Cardiac septum (tissue), 1 donor: ENCODE measurements at regions not wholly inside any gene's neighbourhood (a gene's known extent, or its start where the extent isn't known, plus 50 kb on each side); places are given as distances from the start of the nearest gene placed in this dataset.
"Not testable (repeated sequence)": the region's sequence is repeated elsewhere in the genome, so short reads cannot be mapped to it uniquely, and the experiment has no call there.

Experiments used
- DNase-seq: peaks from one replicate; pipeline ENCODE4 v3.0.0-alpha.2; 2020; ENCODE audit warnings: low spot score
- intact Hi-C: fragments of 100-400 bp; cut with DNase I; formaldehyde crosslinking; loops from one replicate; pipeline ENCODE4 v1.14.0; 2022
- donor health status: DM: no; HTN: no; CAD: no.

DNA sequence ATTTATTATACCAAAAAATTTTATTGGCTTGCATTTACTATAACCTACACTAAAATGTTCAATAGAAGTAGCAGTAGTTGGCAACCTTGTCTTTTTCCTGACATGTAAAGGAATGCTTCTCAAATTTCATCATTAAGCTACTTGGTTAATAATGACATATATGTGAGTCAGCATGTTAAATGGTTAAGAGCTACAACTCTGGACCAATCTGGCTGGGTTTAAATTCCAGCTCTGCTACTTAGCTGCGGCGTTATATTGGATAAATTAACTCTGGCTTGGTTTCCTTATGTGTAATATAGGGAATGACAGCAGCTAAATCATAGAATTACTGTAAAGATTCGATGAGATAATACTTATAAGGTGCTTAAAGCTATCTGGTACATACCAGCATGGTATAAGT, 53.7 kb upstream of the OTOGL start:
- intact Hi-C loops: no loop called here
- DNase-seq: no peak

DNA sequence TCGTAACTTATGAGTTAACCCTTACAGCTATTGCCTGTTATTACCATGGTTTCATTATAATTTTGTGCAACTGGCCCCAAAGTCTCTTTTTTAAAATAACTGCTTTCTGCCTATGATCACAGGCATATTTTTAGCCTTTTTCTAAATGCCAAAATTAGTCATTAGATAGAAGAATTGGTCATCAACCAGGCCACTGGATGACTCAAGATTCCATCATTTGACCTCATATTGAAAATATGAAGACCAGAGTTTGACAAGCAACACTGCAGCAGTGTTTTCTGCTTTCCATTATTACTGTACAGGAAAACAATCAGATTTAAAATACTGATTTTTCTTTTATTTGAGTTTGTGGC, 54.7 kb upstream of the OTOGL start:
- no peak for DNase-seq
- intact Hi-C loops: no loop called here

DNA sequence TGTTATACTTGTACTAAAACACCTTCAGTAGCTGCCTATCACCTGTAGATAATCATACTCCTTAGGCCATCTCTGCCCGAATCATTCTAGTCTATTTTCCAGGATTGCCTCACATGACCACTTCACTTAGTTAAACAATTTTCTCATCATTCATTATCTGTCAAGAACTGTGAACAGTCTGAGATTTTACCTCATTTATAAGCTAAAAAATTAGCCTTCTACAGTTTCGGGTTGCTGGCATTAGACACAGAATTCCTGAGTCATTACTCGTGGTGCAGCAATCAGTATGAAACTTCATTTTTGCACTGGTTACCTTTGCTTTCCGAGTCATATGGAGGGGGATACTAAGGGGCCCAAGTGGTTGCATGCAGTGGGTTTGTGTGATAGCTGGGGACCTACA, 57.6 kb upstream of the OTOGL start:
- intact Hi-C loops: no loop called here
- DNase-seq: no peak

DNA sequence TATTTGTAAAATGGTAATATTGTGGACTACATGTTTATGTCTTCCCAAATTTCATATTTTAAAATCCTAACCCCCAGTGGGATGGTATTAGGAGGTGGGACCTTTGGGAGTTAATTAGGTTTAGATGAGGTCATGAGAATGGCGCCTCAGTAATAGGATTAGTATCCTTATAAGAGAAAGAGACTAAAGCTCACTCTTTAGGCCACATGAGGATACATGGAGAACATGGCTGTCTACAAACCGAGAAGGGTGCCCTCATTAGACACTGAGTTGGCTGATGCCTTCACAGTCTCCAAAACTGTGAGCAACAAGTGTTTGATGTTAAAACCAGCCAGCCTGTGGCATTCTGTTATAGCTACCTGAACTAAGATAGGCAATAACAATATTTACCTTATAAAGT, 58.3 kb upstream of the OTOGL start:
- no peak for DNase-seq
- intact Hi-C loops: no loop called here

DNA sequence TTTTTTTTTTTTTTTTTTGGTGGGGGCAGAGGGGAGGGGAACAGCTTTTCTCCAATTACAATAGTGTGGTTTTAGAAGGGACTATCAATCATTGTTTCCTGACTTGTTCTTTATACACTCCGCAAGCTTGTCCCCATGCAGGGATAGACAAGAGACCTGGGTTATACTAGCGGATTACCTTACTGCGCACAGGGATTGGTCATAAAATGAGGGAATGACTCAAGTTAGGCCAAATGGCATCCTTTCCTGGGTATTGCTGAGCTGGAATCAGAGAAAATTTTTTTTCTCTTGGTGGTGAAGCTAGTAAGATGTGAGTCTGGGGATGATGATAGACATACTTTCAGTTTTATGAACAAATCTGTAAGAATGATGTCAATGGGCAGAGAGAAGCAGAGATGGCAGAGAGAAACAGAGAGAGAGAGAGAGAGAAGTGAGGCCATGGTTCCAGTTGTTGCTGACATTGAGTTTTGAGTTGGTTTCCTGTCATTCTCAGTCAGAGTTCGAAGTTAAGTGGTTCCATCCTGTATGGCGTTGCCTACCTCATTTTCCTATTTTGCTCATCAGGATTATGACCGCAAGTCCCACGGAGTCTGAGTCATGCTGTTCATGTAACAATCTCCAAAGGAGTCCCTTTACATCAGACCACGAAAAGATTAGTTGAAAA, 59.1 kb upstream of the OTOGL start:
- no peak for DNase-seq
- intact Hi-C loops: no loop called here

DNA sequence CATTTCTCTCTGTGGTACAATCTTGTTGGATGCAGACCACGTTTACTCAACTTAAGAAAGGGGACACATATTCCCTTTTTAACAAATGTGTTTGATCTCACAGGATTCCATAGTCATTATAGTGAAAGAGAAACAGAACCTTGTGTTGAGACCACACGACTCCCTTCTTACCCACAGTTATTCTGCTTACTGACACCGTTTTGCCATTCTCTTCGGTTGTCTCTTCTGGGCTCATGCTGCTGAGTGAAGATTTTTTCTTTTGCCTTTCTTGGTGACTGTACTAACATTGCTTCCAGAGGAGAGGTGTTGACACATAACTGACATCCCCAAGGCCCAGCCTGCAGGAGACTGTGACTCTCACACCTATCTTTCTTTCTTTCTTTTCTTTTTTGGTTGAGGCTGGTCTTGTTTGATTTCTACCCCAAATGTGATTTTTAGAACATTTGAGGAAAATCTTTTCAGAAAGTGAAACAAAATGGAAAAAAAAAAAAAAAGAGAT, 61.2 kb upstream of the OTOGL start:
- intact Hi-C loops: no loop called here
- DNase-seq: no peak

DNA sequence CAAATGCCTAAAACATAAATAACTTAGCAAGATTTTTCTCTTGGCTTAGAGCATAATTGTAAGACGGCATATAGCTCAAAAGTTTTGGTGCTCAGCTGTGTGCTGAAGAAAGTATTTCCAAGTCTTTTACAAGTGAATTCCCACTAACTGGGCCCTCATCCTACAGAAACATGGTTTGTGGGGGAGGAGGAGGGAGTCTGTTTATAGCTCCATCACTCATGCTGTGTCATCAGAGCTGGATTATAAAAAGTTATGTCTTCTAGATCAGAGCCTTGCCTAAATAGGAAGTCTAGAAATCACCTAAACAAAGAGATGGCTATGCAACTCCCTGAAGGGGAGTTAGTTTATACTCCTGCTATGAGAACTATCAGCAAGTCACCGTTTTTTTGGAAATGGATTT, 65.9 kb upstream of the OTOGL start:
- intact Hi-C loops: no loop called here

DNA sequence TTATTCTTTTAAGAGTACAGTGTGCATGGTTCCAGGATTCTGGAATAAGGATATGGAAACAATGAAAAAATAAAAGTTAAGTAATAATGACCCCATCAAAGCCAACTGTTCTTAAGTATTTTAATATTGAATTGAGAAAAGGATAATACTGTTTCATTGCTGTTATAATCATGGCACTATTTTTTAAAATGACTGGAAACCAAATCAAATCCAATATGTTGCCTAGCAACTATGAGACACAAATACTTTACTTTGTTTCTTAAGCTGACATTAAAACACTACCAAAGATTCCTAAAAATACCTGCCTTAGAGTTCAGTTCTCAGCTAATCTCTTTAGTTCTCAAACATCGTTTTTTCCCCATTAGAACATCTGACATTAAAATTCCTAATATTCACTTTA, 66.4 kb upstream of the OTOGL start:
- DNase-seq: no peak

More for the DNA sequence above, 65.9 kb upstream of the OTOGL start:
- DNase-seq: no peak

DNA sequence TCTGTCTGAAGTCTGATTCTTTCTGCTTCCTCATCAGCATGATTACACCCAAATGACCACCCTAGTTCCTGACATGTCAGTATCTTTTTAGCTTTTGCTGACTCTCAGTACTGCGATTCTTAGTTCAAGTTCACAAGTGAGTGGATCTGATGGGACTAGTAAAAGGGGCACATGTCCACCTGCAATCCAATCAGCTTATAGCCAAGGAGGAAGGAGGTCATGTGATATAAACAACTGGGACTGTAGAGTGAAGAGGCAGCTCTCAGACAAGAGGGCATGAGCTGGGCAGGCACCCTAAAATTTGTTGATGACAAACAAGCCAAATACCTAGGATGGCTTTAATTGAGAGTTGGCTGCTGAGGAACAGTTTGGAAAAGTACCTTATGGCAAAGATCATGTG, 68.1 kb upstream of the OTOGL start:
- intact Hi-C loops: no loop called here
- DNase-seq: no peak

More for the DNA sequence above, 66.4 kb upstream of the OTOGL start:
- intact Hi-C loops: no loop called here

DNA sequence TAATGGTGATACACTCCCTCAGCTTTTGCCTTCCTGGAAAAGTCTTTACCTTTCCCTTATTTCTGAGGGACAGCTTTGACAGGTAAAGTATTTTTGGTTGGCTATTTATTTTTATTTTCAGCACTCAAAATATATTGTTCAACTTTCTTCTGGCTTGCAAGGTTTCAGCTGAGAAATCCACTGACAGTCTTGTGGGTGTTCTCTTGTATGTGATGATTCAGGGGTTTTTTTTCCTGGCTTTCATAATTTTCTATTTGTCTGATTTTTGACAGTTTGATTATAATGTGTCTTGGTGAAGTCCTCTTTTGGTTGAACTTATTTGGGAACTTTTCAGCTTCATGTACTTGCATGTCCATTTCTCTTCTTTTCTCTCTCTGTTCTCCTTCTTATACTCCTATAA, 73.7 kb upstream of the OTOGL start:
- intact Hi-C loops: no loop called here
- DNase-seq: no peak

DNA sequence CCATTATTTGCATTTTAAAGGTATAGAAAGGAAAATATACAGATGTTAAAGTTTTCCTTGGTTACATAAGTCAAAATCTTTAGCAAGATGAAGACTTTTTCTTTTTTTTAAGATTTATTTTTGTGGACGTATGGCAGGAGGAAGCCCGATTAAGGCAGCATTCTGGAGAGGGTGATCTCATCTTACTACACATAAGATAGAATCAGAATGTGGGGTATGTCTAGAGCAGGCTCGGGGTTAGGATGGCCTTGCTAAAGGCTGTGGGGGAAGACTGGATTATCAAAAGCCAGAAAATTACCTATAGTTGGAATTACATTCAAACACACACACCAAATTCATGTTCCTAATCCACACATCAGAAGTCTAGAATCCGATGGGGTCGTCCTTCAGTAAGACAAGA, 79.6 kb upstream of the OTOGL start:
- intact Hi-C loops: no loop called here
- DNase-seq: no peak

DNA sequence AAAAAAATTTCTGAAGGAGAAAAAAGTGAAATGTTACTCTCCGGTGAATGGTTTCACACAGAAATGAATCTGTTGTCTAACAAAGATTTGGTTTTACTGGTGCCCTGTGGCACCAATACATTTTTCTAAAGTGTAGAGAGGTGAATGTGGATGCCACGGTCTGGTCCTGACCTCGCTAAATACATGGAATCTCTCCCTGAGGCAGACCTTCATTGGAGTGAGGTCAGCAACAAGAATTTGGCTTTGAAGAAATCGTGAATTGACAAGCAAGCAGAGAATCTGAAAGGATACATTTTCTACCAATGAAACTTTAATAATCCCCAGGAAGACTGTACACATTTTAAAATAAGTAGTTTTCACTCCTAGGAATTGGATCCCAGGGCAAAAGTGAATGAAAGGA, 81.2 kb upstream of the OTOGL start:
- intact Hi-C loops: no loop called here
- no peak for DNase-seq

DNA sequence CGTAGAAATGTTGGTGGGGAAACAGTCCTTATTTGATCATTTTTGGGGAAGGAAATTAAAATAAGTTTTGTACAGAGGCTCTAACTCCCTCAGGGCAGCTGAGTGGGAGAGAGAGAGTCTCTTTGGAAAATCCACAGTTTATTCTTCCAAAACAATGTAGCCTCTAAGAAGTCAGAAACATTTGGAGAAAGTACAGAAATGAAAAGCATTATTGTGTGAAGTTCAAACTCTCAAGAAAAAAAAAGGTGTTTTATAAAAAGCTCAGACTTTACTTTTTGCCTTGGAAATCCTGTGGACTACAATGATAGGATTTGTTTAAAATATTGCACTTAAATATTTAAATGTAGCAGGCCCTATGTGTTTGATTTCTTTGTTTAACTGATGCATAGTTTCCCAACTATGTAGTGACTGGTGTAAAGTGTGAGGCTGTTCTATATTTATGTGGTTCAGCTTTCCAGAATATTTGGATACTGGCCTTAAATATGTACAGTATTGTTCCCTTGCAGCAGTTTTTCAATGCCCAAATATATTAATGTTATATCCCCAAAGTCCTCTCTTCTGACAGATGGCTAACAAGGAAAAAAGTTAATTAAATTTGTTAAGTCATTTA, 82.0 kb upstream of the OTOGL start:
- intact Hi-C loops: no loop called here

DNA sequence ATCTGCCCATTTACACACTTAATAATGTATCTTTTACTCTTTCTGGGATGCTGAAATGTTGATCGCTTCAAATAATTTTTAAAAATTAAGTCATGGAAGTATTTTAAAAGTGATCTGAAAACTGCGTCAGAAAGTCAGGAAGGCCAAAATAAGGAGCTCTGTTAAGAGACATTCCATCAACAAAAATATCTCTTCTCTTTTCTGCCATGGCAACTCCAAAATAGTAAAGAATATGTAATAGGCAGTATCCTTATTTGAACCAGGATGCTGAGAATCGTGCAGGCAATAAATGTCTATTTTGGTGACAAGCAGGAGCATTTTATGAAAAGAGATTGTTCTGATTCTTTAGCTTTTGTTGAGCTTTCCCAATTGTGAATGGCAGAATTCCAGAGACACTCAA, 81.8 kb upstream of the PPP1R12A start:
- no peak for DNase-seq
- intact Hi-C loops: no loop called here

More for the DNA sequence above, 82.0 kb upstream of the OTOGL start:
- no peak for DNase-seq

DNA sequence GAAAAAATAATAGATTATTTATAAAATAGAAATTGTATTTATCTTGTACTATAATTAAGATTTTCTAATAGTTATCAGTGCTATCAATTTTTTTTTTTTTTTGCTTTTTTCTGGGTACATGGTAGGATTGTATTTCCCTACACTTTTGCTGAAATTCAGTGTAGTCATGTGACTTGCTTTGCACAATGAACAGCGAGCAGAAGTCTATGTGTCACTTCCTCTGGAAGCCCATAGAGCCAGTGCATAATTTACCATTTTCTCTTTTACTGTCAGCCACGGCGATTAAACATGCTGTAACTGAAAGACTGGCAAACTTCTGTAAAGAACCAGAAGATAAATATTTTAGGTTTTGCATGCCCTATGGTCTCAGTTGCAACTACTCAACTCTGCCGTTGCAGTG, 80.8 kb upstream of the PPP1R12A start:
- DNase-seq: no peak
- intact Hi-C loops: no loop called here

DNA sequence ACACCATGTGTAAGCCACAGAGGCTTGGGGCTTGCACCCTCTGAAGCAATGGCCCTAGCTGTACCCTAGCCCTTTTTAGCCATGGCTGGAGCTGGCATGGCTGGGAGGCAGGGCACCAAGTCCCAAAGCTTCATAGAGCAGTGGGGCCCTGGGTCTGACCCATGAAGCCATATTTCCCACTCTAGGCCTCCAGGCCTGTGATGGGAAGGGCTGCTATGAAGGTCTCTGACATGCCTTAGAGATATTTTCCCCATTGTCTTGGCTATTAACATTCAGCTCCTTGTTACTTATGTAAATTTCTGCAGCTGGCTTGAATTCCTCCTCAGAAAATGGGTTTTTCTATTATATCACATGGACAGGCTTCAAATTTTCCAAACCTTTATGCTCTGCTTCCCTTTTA, 68.8 kb upstream of the PPP1R12A start:
- DNase-seq, intact Hi-C loops: not testable (repeated sequence)

DNA sequence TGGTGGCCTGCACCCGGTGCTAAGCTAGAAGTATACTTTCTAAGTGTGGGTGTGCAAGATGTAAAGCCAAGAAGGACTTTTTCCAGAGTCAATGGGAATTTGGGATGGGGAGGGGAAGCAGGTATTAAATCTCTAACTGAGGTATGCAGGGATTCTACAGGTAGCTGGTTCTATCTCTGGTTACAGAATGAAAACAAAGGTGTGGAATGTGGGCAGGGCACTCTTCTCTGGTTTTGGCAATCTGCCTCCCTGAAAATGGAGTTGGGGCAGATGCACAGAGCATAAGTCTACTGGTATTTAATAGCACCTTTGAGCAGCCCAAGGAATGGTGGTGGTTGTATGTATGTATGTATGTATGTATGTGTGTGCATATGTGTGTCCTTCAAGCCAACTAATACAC, 66.7 kb upstream of the PPP1R12A start:
- intact Hi-C loops: no loop called here
- DNase-seq: no peak

DNA sequence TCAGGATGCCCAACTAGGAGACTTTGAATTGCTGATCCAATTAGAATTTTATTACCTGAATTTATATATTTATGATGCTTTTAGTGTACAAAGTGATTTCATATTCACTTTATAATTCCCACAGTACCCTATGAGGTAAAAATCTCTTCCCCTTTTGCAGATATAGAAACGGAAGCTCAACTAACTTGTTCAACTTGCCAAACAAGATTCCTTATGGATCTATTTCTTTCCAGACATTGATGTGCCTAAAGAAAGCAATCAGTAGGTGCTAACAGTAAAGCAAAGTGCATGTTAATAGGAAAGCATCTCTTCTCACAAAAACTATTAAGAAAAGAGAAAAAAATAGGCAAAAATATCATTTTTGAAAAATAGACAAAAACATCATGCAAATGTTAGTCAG, 65.9 kb upstream of the PPP1R12A start:
- no peak for DNase-seq
- intact Hi-C loops: no loop called here

DNA sequence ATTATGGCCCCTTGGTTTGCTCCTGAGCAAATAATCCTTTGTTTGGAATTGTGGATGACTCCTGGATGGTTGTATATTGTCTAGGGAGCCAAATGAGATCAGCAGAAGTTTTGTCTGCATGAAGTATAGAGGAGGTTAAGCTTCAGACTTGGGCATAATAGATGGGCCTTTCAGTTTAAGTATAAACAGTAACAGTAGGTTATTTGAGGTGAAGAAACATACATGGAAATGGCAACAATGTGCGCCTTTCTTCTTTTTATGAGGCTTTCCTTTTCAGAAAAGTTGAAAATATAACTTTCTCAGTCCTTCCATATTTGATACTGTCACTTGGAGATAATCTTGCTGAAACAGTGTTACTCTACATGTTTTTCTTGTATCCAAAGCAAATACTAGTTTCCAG, 63.7 kb upstream of the PPP1R12A start:
- no peak for DNase-seq
- intact Hi-C loops: no loop called here

DNA sequence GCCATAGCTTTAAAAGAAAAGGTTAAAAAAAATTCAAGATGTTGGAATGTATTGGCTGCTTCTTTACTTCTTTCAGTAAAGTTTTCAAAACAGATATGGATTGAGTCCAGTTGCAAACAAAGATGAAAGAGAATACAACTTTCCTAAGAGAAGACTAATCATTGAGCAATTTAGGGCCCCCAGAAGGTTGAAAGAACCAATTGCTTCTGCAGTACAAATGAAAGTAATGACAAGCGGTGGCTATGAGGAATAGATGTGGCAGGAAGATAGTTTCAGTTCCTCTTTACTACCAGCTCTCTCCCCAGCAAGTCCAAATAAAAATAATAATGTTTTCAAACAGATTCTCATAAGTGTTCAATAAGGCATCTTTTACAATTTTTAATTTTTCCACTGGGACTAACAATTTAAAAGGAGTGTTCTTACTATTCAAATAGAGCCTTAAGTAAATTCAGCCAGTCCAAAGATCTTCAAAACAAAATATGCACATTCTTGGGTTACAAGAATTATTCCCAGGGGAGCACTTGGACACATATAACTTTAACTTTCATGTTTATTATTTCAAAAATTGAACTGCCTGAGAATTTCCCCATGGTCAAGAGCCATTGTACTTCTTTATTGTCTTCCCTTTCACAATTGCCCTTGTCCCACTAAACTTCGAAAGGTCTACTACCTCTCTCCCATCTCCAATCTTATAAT, 62.3 kb upstream of the PPP1R12A start:
- DNase-seq: no peak
- intact Hi-C loops: no loop called here

DNA sequence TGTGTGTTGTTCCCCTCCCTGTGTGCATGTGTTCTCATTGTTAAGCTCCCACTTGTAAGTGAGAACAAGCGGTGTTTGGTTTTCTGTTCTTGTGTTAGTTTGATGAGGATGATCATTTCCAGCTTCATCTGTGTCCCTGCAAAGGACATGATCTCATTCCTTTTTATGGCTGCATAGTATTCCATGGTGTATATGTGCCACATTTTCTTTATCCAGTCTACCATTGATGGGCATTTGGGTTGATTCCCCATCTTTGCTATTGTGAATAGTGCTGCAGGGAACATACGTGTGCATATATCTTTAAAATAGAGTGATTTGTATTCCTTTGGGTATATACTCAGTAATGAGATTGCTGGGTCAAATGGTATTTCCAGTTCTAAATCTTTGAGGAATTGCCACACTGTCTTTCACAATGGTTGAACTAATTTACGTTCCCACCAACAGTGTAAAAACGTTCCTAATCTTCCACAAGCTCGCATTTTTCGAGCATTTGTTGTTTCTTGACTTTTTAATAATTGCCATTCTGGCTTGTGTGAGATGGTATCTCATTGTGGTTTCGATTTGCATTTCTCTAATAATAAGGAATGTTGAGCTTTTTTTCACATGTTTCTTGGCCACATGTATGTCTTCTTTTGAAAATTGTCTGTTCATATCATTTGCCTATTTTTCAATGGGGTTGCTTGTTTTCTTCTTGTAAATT, 60.6 kb upstream of the PPP1R12A start:
- intact Hi-C loops, DNase-seq: not testable (repeated sequence)
